ENCODE measurements at regions not wholly inside any gene's neighbourhood (a gene's known extent, or its start where the extent isn't known, plus 50 kb on each side); places are given as distances from the start of the nearest gene placed in this dataset.

DNA sequence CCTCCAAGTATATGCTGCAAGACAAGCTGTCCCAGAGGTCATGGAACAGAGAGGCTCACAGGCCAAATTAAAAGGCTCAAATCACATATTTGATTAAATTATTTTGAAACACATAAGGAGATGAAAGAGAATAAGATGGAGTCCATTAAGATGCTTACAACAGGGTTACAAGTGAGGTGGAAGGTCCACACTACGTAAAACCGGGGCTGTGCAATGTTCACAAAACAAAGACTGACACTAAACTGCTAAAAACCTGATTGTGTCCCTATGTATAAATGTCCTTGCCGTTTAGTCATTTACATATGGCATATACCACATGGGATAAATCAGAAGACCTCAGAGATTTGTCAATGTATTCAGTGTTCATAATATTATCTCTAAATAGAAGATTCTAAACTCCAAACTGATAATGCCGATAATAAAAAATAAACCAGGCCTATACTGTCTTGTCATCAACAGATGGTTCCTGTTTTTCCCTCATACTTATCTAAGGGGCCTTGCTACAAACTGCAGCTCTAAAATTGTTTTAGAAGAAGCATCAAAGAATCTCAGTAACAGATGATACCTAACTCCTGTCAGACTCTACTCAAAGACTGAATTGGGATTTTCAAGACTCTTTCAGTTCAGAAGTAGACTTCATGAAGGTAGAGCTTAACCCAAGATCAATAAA lies 51.8 kb upstream of the RIPOR2 start:
- no peak for DNase-seq (ENCODE audit: extremely low read depth, low read depth)
- TF ChIP-seq, protein P1, sequence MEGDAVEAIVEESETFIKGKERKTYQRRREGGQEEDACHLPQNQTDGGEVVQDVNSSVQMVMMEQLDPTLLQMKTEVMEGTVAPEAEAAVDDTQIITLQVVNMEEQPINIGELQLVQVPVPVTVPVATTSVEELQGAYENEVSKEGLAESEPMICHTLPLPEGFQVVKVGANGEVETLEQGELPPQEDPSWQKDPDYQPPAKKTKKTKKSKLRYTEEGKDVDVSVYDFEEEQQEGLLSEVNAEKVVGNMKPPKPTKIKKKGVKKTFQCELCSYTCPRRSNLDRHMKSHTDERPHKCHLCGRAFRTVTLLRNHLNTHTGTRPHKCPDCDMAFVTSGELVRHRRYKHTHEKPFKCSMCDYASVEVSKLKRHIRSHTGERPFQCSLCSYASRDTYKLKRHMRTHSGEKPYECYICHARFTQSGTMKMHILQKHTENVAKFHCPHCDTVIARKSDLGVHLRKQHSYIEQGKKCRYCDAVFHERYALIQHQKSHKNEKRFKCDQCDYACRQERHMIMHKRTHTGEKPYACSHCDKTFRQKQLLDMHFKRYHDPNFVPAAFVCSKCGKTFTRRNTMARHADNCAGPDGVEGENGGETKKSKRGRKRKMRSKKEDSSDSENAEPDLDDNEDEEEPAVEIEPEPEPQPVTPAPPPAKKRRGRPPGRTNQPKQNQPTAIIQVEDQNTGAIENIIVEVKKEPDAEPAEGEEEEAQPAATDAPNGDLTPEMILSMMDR (IDR thresholded peaks at IDR 0.05; ENCODE audit: low read depth, low read length) = no peak

DNA sequence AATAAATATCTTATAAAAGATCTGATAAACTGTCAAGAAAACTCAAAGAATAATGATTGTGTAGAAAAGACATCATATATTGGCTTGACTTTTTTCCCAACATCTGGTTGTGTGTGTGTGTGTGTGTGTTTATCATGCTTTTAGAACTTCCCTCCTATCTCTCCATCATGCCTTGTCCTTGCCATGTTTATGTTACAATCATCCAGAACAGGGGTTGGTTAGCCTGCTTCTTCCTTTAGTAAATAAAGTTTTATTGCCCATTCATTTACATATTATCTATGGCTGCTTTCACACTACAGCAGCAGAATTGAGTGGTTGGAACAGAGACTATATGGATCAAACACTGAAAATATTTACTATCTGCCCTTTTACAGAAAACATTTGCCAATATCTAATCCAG lies 52.8 kb upstream of the RIPOR2 start:
- DNase-seq (ENCODE audit: extremely low read depth, low read depth) = no peak
- TF ChIP-seq, protein P1 (IDR thresholded peaks at IDR 0.05; ENCODE audit: low read depth, low read length) = no peak

DNA sequence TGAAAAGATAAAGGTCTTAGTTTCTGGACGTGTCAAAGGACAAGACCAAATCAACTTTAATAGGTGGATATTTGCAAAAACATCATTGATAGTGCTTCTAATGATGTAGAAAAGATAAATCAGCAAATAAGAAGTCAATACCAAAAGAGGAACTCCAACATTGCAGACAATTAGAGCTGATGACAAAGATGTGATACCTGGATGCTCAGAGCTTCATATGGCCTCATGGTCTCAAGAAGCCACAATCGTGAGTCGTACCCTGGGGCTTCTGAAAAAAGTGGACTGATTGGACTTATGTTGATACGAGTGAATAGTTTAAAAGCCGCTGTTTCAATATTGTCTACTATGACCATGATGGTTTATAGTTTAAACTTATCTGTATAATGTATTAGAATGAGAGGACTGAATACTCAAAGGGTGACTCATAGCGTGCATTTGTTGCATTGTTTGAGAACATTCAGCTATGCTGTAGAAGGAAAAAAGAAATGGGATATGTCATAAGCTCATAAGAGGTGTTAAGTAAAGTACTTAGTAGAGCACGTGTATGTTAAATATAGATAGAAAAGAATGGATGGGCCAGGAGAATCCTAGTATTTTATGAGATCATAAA lies 54.6 kb upstream of the RIPOR2 start:
- DNase-seq (ENCODE audit: extremely low read depth, low read depth) = no peak
- TF ChIP-seq, protein P1 (IDR thresholded peaks at IDR 0.05; ENCODE audit: low read depth, low read length) = no peak

DNA sequence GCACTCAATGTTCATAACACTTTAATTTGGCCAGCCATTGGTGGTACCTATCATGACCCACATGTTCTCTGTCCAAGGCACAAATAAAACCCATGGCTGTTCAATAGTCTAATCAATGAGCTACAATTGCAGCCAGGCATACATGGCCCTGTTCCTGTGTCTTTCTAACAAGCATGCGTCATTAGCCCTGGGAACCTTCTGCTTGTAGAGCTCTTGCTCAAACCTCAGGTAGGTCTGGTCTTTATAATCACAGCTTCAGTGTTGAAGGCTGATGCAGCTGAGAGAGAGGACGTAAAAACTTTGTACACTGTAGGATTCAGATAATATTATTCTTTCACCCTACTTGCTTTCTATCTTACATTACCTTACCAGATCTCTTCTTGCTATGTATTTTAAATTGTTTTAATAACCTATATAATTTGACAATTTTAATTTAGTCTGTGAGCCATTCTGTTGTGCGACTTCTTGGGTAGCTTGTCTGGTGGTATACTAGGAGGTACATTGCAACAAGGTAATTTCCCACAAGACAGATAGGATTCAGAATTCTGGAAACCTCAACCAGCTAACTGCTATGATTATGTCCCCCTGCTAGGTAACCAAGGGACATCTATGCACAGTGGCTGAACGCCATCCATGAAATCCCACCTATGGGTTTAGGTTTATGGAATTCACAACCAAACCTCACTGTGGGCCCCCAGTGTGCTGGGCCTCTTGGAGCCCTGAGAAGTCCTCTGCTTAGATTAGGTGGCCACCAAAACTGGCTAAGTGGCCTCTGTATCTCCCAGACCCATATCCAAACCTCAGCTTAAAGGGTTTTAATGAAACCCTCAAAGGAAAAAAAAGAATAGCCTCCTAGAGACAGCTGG lies 55.4 kb upstream of the RIPOR2 start:
- no peak for DNase-seq (ENCODE audit: extremely low read depth, low read depth)
- TF ChIP-seq, protein P1 (IDR thresholded peaks at IDR 0.05; ENCODE audit: low read depth, low read length) = no peak

DNA sequence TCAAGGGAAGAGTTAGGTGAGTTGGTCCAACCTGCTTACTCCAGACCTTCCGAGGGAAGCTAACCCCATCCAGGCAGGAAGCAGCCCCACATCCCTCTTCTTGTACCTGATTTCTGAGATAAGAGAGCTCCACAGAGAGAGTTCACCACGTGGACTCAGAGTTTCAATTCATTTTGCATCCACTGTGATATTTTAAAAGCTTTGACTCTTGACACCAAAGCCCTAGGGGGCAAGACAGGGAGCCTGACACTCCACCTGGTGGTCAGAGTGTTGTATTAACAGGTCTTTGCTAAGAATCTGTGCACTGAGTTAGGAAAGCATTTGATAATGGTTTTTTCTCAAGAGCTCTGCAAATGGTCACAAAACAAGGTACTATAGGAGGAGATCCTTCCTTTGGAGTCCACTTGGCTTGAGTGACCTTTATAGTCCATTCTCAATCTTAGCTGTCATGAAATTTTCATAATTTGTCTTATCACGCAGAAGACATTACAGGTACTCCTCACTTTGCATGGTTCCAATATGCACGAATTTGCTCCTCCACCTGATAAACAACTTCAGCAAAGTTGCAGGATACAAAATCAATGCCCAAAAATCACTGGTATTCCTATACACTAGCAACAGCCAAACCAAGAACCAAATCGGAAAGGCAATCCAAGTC lies 56.2 kb upstream of the RIPOR2 start:
- TF ChIP-seq, protein P1 (IDR thresholded peaks at IDR 0.05; ENCODE audit: low read depth, low read length) = peak; percentile 67
- no peak for DNase-seq (ENCODE audit: extremely low read depth, low read depth)

DNA sequence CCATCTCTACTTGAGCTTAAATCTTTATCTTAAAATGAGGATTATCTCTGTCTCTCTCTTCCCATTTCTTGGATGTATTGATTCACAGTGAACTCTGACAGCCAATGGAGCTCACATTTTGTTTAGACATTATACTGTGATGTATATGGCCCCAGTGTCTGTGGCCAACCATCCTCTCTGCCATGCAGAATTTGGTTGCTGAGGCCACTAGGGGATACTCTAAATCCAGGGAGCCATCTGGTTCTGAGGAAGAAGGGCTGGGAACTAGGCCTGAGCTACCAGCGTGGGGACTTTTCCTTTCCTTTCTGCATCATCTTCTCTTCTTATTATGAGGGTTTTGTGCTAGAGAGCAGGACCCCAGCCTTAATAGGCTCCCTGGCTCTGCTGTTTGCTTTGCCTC lies 59.1 kb upstream of the RIPOR2 start:
- DNase-seq (ENCODE audit: extremely low read depth, low read depth) = no peak
- TF ChIP-seq, protein P1 (IDR thresholded peaks at IDR 0.05; ENCODE audit: low read depth, low read length) = peak; percentile 21
